ENCODE measurements at regions not wholly inside any gene's neighbourhood (a gene's known extent, or its start where the extent isn't known, plus 50 kb on each side); places are given as distances from the start of the nearest gene placed in this dataset.

GRCh38 chr10:120962756-120963593 is 111.8 kb downstream of the WDR11 start:
- no peak for TF ChIP-seq CTCF (IDR thresholded peaks at IDR 0.05; ENCODE audit: poor library complexity)
- no peak for TF ChIP-seq EZH2 (IDR thresholded peaks at IDR 0.05; ENCODE audit: borderline replicate concordance)
- no peak for TF ChIP-seq EZH2phosphoT487 (IDR thresholded peaks at IDR 0.05; ENCODE audit: low read depth, severe bottlenecking, unreplicated experiment)
